ENCODE measurements at regions not wholly inside any gene's neighbourhood (a gene's known extent, or its start where the extent isn't known, plus 50 kb on each side); places are given as distances from the start of the nearest gene placed in this dataset.

GRCh38 chr13:70890289-70890688, 782.0 kb upstream of the KLHL1 start:
- no peak for DNase-seq
- Histone ChIP-seq H3K9me3 (no peaks in the 10 kb centered on the region), H3K4me3 (no peak overlapping the region), H3K36me3 (no peaks in the 10 kb centered on the region), H3K27ac (no peak overlapping the region), H3K4me1 (no peaks in the 10 kb centered on the region), H3K27me3 (no peaks in the 10 kb centered on the region)
- intact Hi-C loops (cut with DNase I): no loop called here
- TF ChIP-seq POLR2AphosphoS5 (IDR thresholded peaks at IDR 0.05) (no peak), CTCF (IDR thresholded peaks at IDR 0.05) (no peak), POLR2A (IDR thresholded peaks at IDR 0.05) (no peak), EP300 (IDR thresholded peaks at IDR 0.05) (no peak)

- WGBS, 2 donors: 57 to 78% methylated on average over 5 of the region's 5 CpGs
- Histone ChIP-seq H3K27me3 (no peaks in the 10 kb centered on the region), H3K36me3 (no peaks in the 10 kb centered on the region), H3K4me1 (no peaks in the 10 kb centered on the region), H3K27ac (no peak overlapping the region), H3K4me3 (no peak overlapping the region), H3K9me3 (no peaks in the 10 kb centered on the region)
- intact Hi-C loops (cut with DNase I): no loop called here
- DNase-seq: no peak
- TF ChIP-seq POLR2A (IDR thresholded peaks at IDR 0.05) (no peak), POLR2AphosphoS5 (IDR thresholded peaks at IDR 0.05) (no peak), EP300 (IDR thresholded peaks at IDR 0.05) (no peak)
Measured at GRCh38 chr13:70889163-70889562, 780.9 kb upstream of the KLHL1 start.

- intact Hi-C loops (cut with DNase I): no loop called here
- H3K4me3 ChIP-seq: no peak overlapping the region
- no peaks in the 10 kb centered on the region for H3K36me3 ChIP-seq
- H3K27me3 ChIP-seq: no peaks in the 10 kb centered on the region
- 44 to 71% methylated on average over 2 of the region's 2 CpGs for WGBS, 2 donors
- no peak overlapping the region for H3K27ac ChIP-seq
- no peak for TF ChIP-seq POLR2AphosphoS5 (IDR thresholded peaks at IDR 0.05)
- TF ChIP-seq POLR2A (IDR thresholded peaks at IDR 0.05): no peak
- TF ChIP-seq EP300 (IDR thresholded peaks at IDR 0.05): no peak
- no peak for TF ChIP-seq CTCF (IDR thresholded peaks at IDR 0.05)
- no peaks in the 10 kb centered on the region for H3K9me3 ChIP-seq
- no peak for DNase-seq
- no peaks in the 10 kb centered on the region for H3K4me1 ChIP-seq
Measured at GRCh38 chr13:70884196-70884595, 775.9 kb upstream of the KLHL1 start.

- no peak overlapping the region for H3K4me3 ChIP-seq
- H3K27me3 ChIP-seq: no peaks in the 10 kb centered on the region
- no peak overlapping the region for H3K27ac ChIP-seq
- H3K36me3 ChIP-seq: no peaks in the 10 kb centered on the region
- WGBS, 2 donors: 52 to 77% methylated on average over 3 of the region's 3 CpGs
- H3K9me3 ChIP-seq: no peaks in the 10 kb centered on the region
- TF ChIP-seq POLR2AphosphoS5 (IDR thresholded peaks at IDR 0.05) (no peak), CTCF (IDR thresholded peaks at IDR 0.05) (no peak), POLR2A (IDR thresholded peaks at IDR 0.05) (no peak), EP300 (IDR thresholded peaks at IDR 0.05) (no peak)
- H3K4me1 ChIP-seq: no peaks in the 10 kb centered on the region
- no peak for DNase-seq
- intact Hi-C loops (cut with DNase I): no loop called here
Measured at GRCh38 chr13:70874636-70875035, 766.4 kb upstream of the KLHL1 start.

DNA sequence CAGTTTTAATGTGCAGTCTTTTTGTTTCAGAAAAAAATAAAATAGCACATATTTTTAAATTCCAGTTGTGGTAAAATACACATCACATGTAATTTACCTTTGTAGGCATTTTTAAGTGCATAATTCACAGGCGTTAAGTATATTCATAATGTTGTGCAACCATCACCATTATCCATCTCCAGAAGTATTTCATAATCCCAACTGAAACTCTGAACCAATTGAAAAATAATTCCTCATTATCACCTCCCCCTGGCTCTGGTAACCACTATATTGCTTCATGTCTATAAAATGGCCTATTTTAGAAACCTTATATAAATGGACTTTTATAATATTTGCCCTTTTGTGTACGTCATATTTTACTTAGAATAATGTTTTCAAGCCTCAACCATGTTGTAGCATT, 756.5 kb upstream of the KLHL1 start:
- no peak overlapping the region for H3K27ac ChIP-seq
- H3K4me3 ChIP-seq: no peak overlapping the region
- no peaks in the 10 kb centered on the region for H3K36me3 ChIP-seq
- 65 to 81% methylated on average over 2 of the region's 2 CpGs for WGBS, 2 donors
- no peak for TF ChIP-seq POLR2AphosphoS5 (IDR thresholded peaks at IDR 0.05)
- TF ChIP-seq EP300 (IDR thresholded peaks at IDR 0.05): no peak
- TF ChIP-seq CTCF (IDR thresholded peaks at IDR 0.05): no peak
- no peak for TF ChIP-seq POLR2A (IDR thresholded peaks at IDR 0.05)
- DNase-seq: no peak
- intact Hi-C loops (cut with DNase I): no loop called here
- H3K4me1 ChIP-seq: no peaks in the 10 kb centered on the region
- H3K27me3 ChIP-seq: no peaks in the 10 kb centered on the region
- peaks cover 0 to 6% (median 0%) of the 10 kb centered on the region in 4 donors for H3K9me3 ChIP-seq

Measured in sigmoid colon (tissue), 6 donors.